ENCODE measurements at regions not wholly inside any gene's neighbourhood (a gene's known extent, or its start where the extent isn't known, plus 50 kb on each side); places are given as distances from the start of the nearest gene placed in this dataset.

- TF ChIP-seq EZH2 (IDR thresholded peaks at IDR 0.05; ENCODE audit: insufficient read depth, poor library complexity, severe bottlenecking) (no peak), EZH2phosphoT487 (IDR thresholded peaks at IDR 0.05; ENCODE audit: insufficient read depth, low read depth) (no peak)
These were observed 118.2 kb downstream of the CD83 start for GRCh38 chr6:14235653-14236356.

Data from GM23248 (cell line).